Uterus (tissue), 2 donors: ENCODE measurements at regions not wholly inside any gene's neighbourhood (a gene's known extent, or its start where the extent isn't known, plus 50 kb on each side); places are given as distances from the start of the nearest gene placed in this dataset.

Source experiments
- CTCF ChIP-seq, 4 experiments: fragments of 200-600 bp in 2 of 4; fragments of 450-650 bp in 2 of 4; sonication (generic) in 2 of 4; IDR thresholded peaks; one replicate each; pipeline ENCODE4 v1.5.1; 2016 to 2019; ENCODE audit warnings: antibody characterized with exemption in 4 of 4, mild to moderate bottlenecking in 2 of 4, moderate library complexity in 1 of 4
- POLR2A ChIP-seq, 2 donors: fragments of 450-650 bp; IDR thresholded peaks; one replicate each; pipeline ENCODE4 v1.6.1; 2016; ENCODE audit warnings: antibody characterized with exemption in 2 of 2, mild to moderate bottlenecking in 1 of 2, moderate library complexity in 1 of 2

DNA sequence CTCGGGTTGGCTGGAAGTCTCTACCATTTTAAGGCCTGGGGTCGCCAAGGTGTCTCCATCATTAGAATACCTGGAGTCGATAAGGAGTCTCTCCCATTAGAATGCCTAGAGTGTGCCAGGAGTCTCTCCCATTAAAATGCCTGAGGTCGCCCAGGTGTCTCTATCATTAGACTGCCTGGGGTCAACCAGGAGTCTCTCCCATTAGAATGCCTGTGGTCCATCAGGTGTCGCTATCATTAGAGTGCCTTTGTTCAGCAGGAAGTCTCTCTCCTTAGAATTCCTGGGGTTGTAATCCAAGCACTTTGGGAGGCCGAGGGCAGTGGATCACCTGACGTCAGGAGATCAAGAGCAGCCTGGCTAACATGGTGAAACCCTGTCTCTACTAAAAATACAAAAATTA is 1533.0 kb downstream of the UQCRFS1 start:
- no peak for TF ChIP-seq CTCF (IDR thresholded peaks at IDR 0.05)
- no peak for TF ChIP-seq POLR2A (IDR thresholded peaks at IDR 0.05)
